ENCODE measurements at regions not wholly inside any gene's neighbourhood (a gene's known extent, or its start where the extent isn't known, plus 50 kb on each side); places are given as distances from the start of the nearest gene placed in this dataset.

DNA sequence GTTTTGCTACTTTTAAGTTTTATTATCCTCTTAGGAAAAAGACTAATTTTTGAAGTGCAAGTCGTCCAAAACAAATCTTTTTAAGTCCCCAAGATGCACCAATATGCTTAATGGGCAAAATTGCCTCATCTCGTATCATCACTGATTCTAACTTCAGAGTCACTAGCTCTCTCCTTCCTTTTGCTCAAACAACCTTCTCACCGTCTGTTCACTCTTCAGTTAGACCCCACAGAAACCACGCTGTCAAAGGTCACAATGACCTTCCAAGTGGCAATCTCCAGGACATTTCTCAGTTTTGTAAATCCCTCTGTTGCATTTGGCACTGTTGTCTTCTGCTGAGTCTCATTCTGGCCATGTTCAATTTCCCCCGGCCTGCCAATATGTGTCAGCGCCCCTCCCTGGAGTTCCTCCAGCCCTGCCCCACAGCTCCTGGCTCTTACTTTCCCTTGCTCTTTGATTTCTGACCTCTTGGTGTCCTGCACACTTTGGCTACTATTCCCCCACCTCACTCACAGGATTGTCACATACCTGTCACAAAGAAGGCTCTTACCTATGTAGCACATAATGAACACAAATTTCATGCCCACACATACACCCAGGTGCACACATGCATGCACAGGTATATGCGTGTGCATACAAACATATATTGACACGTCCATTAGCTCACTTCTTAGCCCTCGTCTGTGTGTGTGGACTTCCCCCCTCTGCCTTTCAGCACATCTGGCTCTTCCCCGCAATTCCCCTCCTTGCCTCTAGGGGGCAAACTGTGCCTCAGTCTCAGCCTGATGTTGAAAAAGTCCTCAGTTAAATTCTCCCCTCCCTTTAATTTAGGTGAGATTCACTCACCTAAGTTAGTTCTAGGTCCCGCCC lies 354.0 kb upstream of the DUSP10 start:
- no peaks in the 10 kb centered on the region for H3K27me3 ChIP-seq (ENCODE audit: insufficient read depth, low read length)
- no peaks in the 10 kb centered on the region for H3K27me3 Mint-ChIP-seq (ENCODE audit: low read depth)
- H3K4me3 Mint-ChIP-seq = no peak overlapping the region
- H3K9me3 Mint-ChIP-seq = no peaks in the 10 kb centered on the region
- no peaks in the 10 kb centered on the region for H4K20me1 ChIP-seq (ENCODE audit: control insufficient read depth, insufficient read depth, insufficient read length)
- no peak overlapping the region for H3T11ph ChIP-seq (ENCODE audit: low read length)
- H3K23me2 ChIP-seq (ENCODE audit: insufficient read length, low read depth, low read length, poor library complexity, severe bottlenecking) = no peaks in the 10 kb centered on the region
- H4K5ac ChIP-seq (ENCODE audit: insufficient read length, low read depth, low read length) = no peak overlapping the region
- WGBS (ENCODE audit: extremely low coverage, insufficient read length, low lambda C conversion rate) = no CpG with 5 or more reads among the region's 11 CpGs
- no peak overlapping the region for H4K91ac ChIP-seq (ENCODE audit: insufficient read length, low read depth, low read length)
- H4K8ac ChIP-seq (replicated peaks; ENCODE audit: insufficient read length, low read depth, low read length) = no peak overlapping the region
- H3K4ac ChIP-seq (ENCODE audit: low read depth, low read length) = no peak overlapping the region
- H3K18ac ChIP-seq (ENCODE audit: insufficient read length, low read depth, low read length) = no peak overlapping the region
- no peak overlapping the region for H3K4me2 ChIP-seq (ENCODE audit: insufficient read depth, insufficient read length, low read length)
- peak; percentile 67 for DNase-seq
- no peak overlapping the region for H3K27ac ChIP-seq (ENCODE audit: insufficient read length, low read depth, low read length)
- no peak overlapping the region for H2BK20ac ChIP-seq (ENCODE audit: low read depth, low read length, poor library complexity, severe bottlenecking)
- no peak overlapping the region for H2AK5ac ChIP-seq (ENCODE audit: insufficient read length, low read length)
- no peak overlapping the region for H2BK12ac ChIP-seq (ENCODE audit: insufficient read length, low read depth, low read length)
- H3K79me1 ChIP-seq (ENCODE audit: insufficient read depth, low read depth, low read length, poor library complexity, severe bottlenecking) = no peaks in the 10 kb centered on the region
- no peak overlapping the region for H3K56ac ChIP-seq (ENCODE audit: insufficient read length, low read depth, low read length)
- H3K14ac ChIP-seq (ENCODE audit: insufficient read depth, low read length) = no peak overlapping the region
- H2BK15ac ChIP-seq (ENCODE audit: low read depth, low read length) = no peak overlapping the region
- H2AFZ ChIP-seq (ENCODE audit: low read length) = no peak overlapping the region
- peaks cover 9% of the 10 kb centered on the region; the same call in 1 of the 2 replicates for H3K4me1 ChIP-seq (ENCODE audit: insufficient read depth, low read length)
- no peak overlapping the region for H3K9ac ChIP-seq (ENCODE audit: extremely low read depth, insufficient read length, low read length)
- no peaks in the 10 kb centered on the region for H3K36me3 Mint-ChIP-seq (ENCODE audit: insufficient read depth in 1 of 3, low read depth in 3 of 3)
- H3K27ac Mint-ChIP-seq = no peak overlapping the region
- H3K23ac ChIP-seq (ENCODE audit: insufficient read length, low read depth, low read length) = no peak overlapping the region
- TF ChIP-seq, protein P1, sequence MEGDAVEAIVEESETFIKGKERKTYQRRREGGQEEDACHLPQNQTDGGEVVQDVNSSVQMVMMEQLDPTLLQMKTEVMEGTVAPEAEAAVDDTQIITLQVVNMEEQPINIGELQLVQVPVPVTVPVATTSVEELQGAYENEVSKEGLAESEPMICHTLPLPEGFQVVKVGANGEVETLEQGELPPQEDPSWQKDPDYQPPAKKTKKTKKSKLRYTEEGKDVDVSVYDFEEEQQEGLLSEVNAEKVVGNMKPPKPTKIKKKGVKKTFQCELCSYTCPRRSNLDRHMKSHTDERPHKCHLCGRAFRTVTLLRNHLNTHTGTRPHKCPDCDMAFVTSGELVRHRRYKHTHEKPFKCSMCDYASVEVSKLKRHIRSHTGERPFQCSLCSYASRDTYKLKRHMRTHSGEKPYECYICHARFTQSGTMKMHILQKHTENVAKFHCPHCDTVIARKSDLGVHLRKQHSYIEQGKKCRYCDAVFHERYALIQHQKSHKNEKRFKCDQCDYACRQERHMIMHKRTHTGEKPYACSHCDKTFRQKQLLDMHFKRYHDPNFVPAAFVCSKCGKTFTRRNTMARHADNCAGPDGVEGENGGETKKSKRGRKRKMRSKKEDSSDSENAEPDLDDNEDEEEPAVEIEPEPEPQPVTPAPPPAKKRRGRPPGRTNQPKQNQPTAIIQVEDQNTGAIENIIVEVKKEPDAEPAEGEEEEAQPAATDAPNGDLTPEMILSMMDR (conservative IDR thresholded peaks at IDR 0.05) = peak; percentile 88
- no peak overlapping the region for H2BK120ac ChIP-seq (ENCODE audit: low read depth, low read length, poor library complexity, severe bottlenecking)
- H3K4me1 Mint-ChIP-seq = peaks cover 0 to 6% of the 10 kb centered on the region in 2 experiments; a peak in 3 of 4 replicates
- no peaks in the 10 kb centered on the region for H3K9me3 ChIP-seq (ENCODE audit: control insufficient read depth, low read depth, low read length)
- no peak overlapping the region for H2BK5ac ChIP-seq (ENCODE audit: insufficient read length, low read length)
- no peaks in the 10 kb centered on the region for H3K79me2 ChIP-seq (ENCODE audit: insufficient read depth, low read length)
